Hematopoietic multipotent progenitor cell treated with erythropoietin and hydrocortisone succinate and interleukin-3 and kit ligand, for 6 days (in vitro differentiated cells): ENCODE measurements at regions not wholly inside any gene's neighbourhood (a gene's known extent, or its start where the extent isn't known, plus 50 kb on each side); places are given as distances from the start of the nearest gene placed in this dataset.

Source experiments
- DNase-seq: peaks from one replicate; pipeline ENCODE4 v3.0.0-alpha.2; 2015

GRCh38 chr20:6480328-6481200 is 286.9 kb upstream of the BMP2 start:
- DNase-seq = no peak

GRCh38 chr20:6473197-6473596 is 294.3 kb upstream of the BMP2 start:
- DNase-seq = no peak

GRCh38 chr20:6471871-6472270 is 295.6 kb upstream of the BMP2 start:
- no peak for DNase-seq

GRCh38 chr20:6471110-6471647 is 296.3 kb upstream of the BMP2 start:
- no peak for DNase-seq

- no peak for DNase-seq
Measured at GRCh38 chr20:6469695-6470094, 297.8 kb upstream of the BMP2 start.

- no peak for DNase-seq
Measured at GRCh38 chr20:6468423-6469116, 298.9 kb upstream of the BMP2 start.

- no peak for DNase-seq
Measured at GRCh38 chr20:6467562-6467961, 299.9 kb upstream of the BMP2 start.

- DNase-seq = no peak
Measured at GRCh38 chr20:6466075-6466810, 301.2 kb upstream of the BMP2 start.

GRCh38 chr20:6450841-6451240 is 316.6 kb upstream of the BMP2 start:
- no peak for DNase-seq

- DNase-seq = no peak
Measured at GRCh38 chr20:6440443-6440799, 317.6 kb upstream of the FERMT1 start.

GRCh38 chr20:6439737-6440442 is 317.1 kb upstream of the FERMT1 start:
- DNase-seq = peak; percentile 3

- DNase-seq = no peak
Measured at GRCh38 chr20:6434131-6434530, 311.3 kb upstream of the FERMT1 start.

- no peak for DNase-seq
Measured at GRCh38 chr20:6430381-6430780, 307.6 kb upstream of the FERMT1 start.

- DNase-seq = no peak
Measured at GRCh38 chr20:6426287-6426891, 303.6 kb upstream of the FERMT1 start.

GRCh38 chr20:6421321-6422248 is 298.8 kb upstream of the FERMT1 start:
- DNase-seq = no peak

- no peak for DNase-seq
Measured at GRCh38 chr20:6420336-6420735, 297.5 kb upstream of the FERMT1 start.

- no peak for DNase-seq
Measured at GRCh38 chr20:6418732-6419131, 295.9 kb upstream of the FERMT1 start.

GRCh38 chr20:6416371-6416770 is 293.5 kb upstream of the FERMT1 start:
- peak; percentile 1 for DNase-seq

- no peak for DNase-seq
Measured at GRCh38 chr20:6411651-6412050, 288.8 kb upstream of the FERMT1 start.

GRCh38 chr20:6410721-6411120 is 287.9 kb upstream of the FERMT1 start:
- DNase-seq = no peak

GRCh38 chr20:6407163-6407562 is 284.3 kb upstream of the FERMT1 start:
- DNase-seq = no peak
